GM12865 (cell line): ENCODE measurements at regions not wholly inside any gene's neighbourhood (a gene's known extent, or its start where the extent isn't known, plus 50 kb on each side); places are given as distances from the start of the nearest gene placed in this dataset.

Experiments used
- DNase-seq: peaks from one replicate; pipeline ENCODE4 v3.0.0; 2010; ENCODE audit warnings: low read depth
- H3K4me3 ChIP-seq: 2 replicates; pipeline ENCODE4 v1.5.1; 2011; ENCODE audit warnings: mild to moderate bottlenecking, low read depth, low read length, control low read depth
- CTCF ChIP-seq: IDR thresholded peaks from 2 replicates; pipeline ENCODE4 v1.5.1; 2011; ENCODE audit warnings: low read length, control low read depth, low read depth, inconsistent platforms; ENCODE audit not compliant: insufficient read depth; ENCODE audit errors: missing control alignments

GRCh38 chrX:26851981-26852380 lies 611.2 kb downstream of the PPP4R3C start:
- TF ChIP-seq CTCF, result no peak
- DNase-seq, result no peak
- H3K4me3 ChIP-seq, result no peak overlapping the region

DNA sequence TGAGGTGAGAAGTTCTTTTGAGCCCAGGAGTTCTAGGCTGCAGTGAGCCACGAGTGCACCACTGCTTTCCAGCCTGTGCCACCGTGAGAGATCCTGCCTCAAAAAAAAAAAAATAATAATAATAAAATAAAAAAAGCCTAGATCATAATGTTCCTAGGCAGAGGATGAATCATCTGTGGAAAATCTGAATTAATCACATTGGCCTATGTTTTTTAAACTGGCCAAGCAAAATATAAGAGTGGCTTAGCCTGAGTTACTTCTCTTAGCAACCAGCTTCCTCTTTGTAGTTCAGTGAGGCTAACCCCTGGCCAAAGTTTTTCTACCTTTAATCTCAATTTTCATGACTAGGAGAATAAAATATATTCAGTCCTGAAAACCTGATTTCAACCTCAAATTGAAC lies 614.6 kb downstream of the PPP4R3C start:
- TF ChIP-seq CTCF, result no peak
- DNase-seq, result no peak

DNA sequence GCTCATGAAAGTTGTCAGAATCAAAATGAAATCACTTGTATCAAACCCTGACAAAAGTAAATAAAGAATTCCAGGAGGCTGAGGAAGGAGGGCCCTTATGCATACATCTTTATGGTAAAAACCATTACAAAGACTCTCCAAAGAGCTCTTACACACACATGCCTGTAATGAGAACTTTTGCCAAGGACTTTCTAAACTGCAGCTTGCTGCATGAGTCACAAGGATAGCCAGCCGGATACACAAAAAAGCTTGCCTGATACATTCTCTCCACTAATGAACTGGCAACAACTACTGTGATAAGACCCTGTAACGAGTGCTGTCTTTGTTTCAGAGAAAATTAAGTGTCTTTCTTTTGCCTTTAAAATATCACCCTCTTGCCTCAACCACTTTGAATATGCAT lies 618.1 kb downstream of the PPP4R3C start:
- no peak overlapping the region for H3K4me3 ChIP-seq
- no peak for DNase-seq
- no peak for TF ChIP-seq CTCF

More for the DNA sequence above, 614.6 kb downstream of the PPP4R3C start:
- H3K4me3 ChIP-seq, result no peak overlapping the region

DNA sequence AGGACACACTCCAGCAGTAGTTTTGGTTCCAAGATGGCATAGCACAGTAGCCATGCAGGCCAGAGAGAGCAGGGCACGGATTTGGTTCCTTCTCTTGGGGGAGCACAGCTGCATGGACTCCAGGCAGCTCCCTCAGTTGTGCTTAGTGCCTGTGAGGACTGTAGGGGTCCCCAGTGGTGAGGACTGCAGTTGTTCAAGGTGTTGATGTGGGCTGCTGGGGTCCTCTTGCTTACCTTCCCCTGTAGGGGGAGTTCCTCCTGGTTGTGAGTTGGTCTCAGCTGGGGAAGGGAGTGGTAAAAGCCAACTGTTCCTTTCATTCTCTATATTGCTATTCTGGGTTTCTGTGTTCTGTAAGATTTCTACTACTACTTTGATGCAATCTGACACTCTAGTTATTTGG lies 606.5 kb downstream of the MAGEB5 start:
- no peak overlapping the region for H3K4me3 ChIP-seq
- TF ChIP-seq CTCF, result no peak
- no peak for DNase-seq

- TF ChIP-seq CTCF, result no peak
- no peak overlapping the region for H3K4me3 ChIP-seq
- DNase-seq, result no peak
Measured at GRCh38 chrX:26789751-26790150, 573.8 kb downstream of the MAGEB5 start.

GRCh38 chrX:26788402-26788998 lies 572.5 kb downstream of the MAGEB5 start:
- no peak overlapping the region for H3K4me3 ChIP-seq
- no peak for DNase-seq
- no peak for TF ChIP-seq CTCF
